Retinal pigment epithelial cell (primary cell): ENCODE measurements at regions not wholly inside any gene's neighbourhood (a gene's known extent, or its start where the extent isn't known, plus 50 kb on each side); places are given as distances from the start of the nearest gene placed in this dataset.

Experiments used
- DNase-seq: peaks from one replicate; pipeline ENCODE4 v3.0.0-alpha.2; 2010; ENCODE audit warnings: low read depth
- H3K4me3 ChIP-seq: 2 replicates; pipeline ENCODE4 v1.5.1; 2011; ENCODE audit warnings: mild to moderate bottlenecking, low read length, control low read depth, moderate library complexity
- TF ChIP-seq, protein P1 (sequence below): conservative IDR thresholded peaks from 2 replicates; pipeline ENCODE4 v1.5.1; 2011; ENCODE audit warnings: low read depth, low read length, control low read depth, inconsistent platforms

DNA sequence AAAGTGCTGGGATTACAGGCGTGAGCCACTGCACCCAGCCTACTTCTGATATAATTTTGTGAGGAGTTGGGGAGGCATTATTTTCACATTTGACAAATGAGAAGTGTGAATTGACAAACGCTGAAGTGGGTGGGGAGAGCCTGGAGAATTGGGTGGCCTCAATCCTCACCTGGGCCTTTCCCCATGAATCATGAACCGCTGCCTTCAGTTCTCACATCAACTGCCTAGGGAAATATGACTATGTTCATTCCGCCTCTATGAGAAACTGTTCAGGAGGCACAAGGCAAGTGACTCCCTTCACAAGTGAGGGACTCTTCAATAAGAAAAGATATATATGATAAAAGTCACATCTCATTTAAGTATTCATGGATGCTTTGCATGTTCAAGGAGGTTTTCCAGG lies 96.6 kb upstream of the RND3 start:
- no peak for DNase-seq
- no peak overlapping the region for H3K4me3 ChIP-seq
- TF ChIP-seq, protein P1, sequence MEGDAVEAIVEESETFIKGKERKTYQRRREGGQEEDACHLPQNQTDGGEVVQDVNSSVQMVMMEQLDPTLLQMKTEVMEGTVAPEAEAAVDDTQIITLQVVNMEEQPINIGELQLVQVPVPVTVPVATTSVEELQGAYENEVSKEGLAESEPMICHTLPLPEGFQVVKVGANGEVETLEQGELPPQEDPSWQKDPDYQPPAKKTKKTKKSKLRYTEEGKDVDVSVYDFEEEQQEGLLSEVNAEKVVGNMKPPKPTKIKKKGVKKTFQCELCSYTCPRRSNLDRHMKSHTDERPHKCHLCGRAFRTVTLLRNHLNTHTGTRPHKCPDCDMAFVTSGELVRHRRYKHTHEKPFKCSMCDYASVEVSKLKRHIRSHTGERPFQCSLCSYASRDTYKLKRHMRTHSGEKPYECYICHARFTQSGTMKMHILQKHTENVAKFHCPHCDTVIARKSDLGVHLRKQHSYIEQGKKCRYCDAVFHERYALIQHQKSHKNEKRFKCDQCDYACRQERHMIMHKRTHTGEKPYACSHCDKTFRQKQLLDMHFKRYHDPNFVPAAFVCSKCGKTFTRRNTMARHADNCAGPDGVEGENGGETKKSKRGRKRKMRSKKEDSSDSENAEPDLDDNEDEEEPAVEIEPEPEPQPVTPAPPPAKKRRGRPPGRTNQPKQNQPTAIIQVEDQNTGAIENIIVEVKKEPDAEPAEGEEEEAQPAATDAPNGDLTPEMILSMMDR, result no peak

GRCh38 chr2:150581717-150582472 lies 94.4 kb upstream of the RND3 start:
- TF ChIP-seq, protein P1, result no peak
- no peak overlapping the region for H3K4me3 ChIP-seq
- DNase-seq, result no peak

- DNase-seq, result no peak
- TF ChIP-seq, protein P1, result no peak
- H3K4me3 ChIP-seq, result no peak overlapping the region
These were observed 91.0 kb upstream of the RND3 start for GRCh38 chr2:150578481-150578880.

DNA sequence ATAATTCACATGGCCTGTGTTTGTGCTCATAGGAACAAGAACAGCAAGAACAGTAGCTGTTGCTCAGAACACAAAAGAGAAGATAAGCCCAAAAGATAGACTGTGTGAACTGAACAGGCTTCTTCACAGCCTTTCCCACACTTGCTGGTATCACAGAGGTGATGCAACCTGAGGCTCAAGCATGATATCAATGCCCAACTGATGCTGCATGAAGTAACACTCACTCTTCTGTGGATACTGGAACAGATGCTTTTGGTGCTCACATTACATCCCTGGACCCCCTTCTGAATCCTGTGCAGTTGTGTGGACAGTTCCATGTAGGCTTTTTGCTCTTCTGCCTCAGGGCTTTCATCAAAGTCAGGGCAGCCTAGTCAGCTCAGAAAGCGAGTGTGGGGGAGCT lies 88.4 kb upstream of the RND3 start:
- no peak overlapping the region for H3K4me3 ChIP-seq
- TF ChIP-seq, protein P1, result no peak
- no peak for DNase-seq

- H3K4me3 ChIP-seq, result no peak overlapping the region
- TF ChIP-seq, protein P1, result no peak
- no peak for DNase-seq
These were observed 85.5 kb upstream of the RND3 start for GRCh38 chr2:150572961-150573395.

- no peak overlapping the region for H3K4me3 ChIP-seq
- TF ChIP-seq, protein P1, result no peak
- no peak for DNase-seq
These were observed 84.8 kb upstream of the RND3 start for GRCh38 chr2:150572194-150572766.

DNA sequence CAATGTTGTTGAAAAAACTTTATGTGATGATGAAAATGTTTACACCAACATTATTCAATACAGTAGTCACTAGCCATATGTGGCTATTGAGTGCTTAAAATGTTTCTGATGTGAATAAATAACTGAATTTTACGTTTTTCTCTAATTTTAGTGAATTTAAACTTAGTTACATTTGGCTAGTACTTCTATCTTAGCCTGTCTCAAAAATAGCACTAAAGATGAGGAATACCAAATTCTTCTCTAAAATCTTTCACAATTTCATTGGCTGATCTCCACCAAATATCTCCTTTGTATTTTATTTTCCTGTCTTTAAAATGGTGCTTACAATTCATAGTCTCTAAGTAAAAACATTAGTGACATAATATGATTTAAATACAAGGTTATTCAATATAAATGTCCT lies 83.7 kb upstream of the RND3 start:
- TF ChIP-seq, protein P1, result no peak
- no peak overlapping the region for H3K4me3 ChIP-seq
- no peak for DNase-seq
